Left lobe of liver (tissue), 2 donors: ENCODE measurements at regions not wholly inside any gene's neighbourhood (a gene's known extent, or its start where the extent isn't known, plus 50 kb on each side); places are given as distances from the start of the nearest gene placed in this dataset.

Experiments used
- ATAC-seq: fragments of 200-7000 bp; cut with Tn5 transposase; one replicate; pipeline ENCODE4 v1.9.1; 2020; ENCODE audit warnings: mild to moderate bottlenecking, moderate library complexity
- DNase-seq: peaks from one replicate; pipeline ENCODE4 v3.0.0-alpha.2; 2020; ENCODE audit warnings: low spot score
- donor health status: DM: no; HTN: no; CAD: no; lungs with moderate emphysema.
- donor health status: DM: no; HTN: yes; CAD: no.

DNA sequence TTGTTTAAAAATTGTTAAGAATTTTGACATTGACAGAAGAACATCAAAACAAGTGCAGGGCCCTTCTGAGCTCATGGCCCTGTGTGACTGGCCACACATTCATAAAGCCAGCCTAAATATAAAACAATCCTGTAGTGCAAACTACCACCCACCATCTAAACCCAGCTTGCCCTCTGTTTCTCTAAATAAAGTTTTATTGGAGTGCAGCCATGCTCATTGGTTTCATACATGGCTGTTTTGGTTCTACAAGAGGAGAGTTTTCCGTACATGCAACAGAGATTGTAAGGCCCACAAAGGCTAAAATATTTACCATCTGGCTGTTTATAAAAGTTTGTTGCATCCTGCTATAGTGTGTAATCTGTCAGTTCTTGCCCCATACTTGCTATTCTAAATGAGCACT lies 54.6 kb upstream of the TRIM24 start:
- ATAC-seq (no peak), DNase-seq (no peak)

DNA sequence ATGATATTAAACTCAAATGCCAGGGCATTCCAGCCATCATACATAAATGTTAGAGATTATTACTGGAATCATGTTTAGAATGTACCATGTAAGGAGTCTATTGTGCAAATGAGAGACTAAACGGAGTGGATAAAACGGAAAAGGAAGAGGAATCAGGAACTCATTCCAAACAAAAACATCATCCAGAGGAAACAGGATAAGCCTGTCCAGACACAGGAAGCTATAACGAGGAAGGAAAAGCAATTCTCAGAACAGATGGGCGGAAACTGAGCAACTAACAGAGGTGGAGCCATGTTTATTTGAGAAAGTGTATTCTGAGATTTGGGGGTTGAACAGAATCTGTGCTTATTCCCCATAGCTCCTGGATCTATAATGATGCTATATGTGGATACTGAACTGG lies 52.3 kb upstream of the TRIM24 start:
- DNase-seq (no peak), ATAC-seq (no peak)
